ENCODE measurements at regions not wholly inside any gene's neighbourhood (a gene's known extent, or its start where the extent isn't known, plus 50 kb on each side); places are given as distances from the start of the nearest gene placed in this dataset.

DNA sequence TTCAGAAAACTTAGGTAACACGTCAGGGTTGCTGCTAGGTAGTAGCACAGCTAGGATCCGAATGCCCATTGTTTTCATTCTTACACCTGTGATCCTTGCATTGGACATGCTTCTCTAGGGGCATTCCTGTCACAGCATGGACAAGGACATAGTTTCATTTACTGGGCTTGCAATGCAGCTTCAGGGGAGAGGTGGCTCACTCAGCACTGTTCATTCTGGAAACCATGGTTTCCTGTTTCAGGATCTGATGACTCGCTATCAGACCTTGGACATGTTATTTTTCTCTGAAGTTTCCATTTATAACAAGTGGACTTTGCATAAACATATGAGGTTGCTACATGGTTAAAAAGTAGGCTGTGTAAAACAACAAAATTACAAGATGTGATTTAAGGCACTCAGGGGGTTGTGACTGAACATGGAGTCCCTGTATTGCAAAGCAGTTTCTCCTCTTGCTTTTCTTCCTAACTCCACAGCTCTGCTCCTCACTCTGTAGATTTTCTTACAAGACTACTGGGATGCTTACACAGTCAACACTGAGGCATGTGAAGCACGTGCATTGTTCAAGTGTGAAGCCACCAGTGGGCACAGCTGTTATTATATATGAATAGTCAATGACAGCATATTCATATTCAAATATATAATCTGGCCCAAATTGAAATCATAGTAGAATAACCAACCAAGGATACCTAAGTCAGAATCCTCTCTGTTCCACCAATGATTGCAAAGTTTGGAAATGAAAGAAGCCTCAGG, 66.1 kb upstream of the STK32A start:
- DNase-seq (ENCODE audit: low spot score): no peak

DNA sequence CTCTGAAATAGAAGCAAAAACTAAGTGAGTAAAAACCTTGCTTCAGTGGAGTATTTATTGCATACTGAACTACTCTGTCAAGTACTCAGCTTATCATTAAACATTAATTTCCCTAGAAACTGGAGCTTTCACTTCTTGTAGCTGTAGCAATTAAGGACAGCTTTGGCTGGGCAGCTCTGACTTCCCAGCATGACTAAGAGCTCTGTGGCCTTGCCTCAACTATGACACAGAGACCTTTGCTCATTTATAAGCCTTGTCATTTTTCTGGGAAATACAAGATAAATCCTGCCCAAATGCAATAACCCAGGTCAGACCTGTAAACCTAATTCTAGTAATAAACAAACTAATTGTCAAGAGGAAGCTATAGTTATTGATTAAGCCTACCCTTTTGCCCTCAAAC, 65.4 kb upstream of the STK32A start:
- no peak for DNase-seq (ENCODE audit: low spot score)

DNA sequence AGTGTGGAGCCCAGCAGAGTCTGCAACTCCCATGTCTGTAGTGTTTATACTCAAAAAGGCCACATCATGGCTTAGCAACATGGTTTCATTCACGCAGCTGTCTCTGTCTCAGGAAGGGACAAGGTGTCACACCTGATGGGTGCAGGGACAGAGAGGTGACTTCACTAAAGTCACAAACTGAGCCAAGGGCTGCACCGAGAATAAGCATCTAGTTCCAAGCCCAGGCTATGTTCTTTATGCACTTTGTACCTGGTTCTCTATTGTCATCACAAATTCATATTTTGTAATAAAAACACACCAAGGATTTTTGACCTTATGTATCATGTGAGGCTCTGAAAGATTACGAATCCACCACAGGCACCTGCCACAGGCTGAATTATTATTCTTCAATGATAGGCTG, 64.9 kb upstream of the STK32A start:
- DNase-seq (ENCODE audit: low spot score): no peak

DNA sequence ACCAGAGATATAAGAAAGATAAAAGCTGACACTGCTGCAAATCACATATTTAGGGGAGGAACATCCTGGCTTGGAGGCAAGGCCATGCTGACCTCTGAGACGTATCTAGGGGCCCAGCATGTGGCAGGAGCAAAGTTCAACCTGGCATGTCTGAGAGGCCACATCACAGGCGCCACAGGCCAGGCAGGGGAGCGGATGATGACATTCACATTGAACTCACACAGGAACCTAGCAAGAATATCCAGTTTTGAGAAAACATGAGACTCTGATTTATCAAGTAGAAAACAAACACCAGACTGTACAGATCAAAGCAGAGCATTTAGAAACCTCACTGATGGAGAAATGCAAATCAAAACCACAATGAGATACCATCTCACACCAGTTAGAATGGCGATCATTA, 64.2 kb upstream of the STK32A start:
- DNase-seq (ENCODE audit: low spot score): no peak

DNA sequence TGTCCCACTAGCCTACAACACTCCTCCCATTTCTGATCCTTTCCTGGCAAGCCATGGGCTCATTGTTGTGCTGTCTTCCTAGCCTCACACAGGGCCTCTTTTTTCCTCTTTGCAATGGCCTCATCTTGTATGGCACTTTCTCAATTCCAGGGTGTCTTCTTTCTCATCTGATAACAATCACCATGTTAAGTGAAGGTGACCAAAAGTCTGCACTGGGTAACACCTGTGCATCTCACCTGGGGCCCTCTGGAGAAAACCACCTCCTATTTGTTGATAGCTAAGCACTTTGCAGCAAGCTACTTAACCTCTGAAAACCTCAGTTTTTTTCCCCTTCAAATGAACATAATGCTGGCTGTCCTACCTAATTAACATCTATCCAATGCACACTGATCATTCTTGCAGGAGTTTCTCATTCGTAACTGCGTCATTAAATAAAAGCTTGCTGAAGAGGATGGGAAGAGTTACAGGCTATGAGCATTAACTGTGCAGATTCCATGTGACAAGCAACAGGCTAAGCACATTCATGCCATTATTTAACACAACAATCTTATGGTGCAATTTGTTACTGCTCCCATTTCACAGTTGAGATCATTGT, 60.1 kb upstream of the STK32A start:
- DNase-seq (ENCODE audit: low spot score): no peak

DNA sequence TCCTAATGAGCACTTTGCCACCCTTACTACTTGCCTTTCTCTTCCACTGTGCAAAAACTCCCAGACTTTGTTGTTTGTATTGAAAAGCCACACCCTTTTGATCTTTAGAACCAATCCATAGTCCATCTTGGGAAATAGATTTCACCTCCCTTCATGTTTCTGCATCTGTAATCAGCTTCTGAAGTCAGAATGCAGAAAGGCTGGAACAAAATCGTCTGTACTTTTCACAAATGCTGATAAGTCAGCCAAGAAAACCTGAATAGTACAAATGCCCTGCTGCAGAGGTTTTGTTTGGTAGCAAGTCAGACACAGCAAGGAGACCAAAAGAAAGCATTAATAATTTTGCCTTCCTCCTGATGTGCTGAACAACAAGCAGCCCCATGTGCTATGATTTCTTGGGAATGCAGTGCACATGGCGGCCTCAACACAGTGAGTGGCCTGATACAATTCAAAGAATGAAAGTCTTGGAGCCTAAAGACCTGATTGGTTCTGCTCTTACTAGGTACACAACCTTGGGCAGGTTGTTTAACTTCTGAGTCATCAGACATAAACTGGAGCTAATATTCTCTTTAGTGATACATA, 59.2 kb upstream of the STK32A start:
- no peak for DNase-seq (ENCODE audit: low spot score)

DNA sequence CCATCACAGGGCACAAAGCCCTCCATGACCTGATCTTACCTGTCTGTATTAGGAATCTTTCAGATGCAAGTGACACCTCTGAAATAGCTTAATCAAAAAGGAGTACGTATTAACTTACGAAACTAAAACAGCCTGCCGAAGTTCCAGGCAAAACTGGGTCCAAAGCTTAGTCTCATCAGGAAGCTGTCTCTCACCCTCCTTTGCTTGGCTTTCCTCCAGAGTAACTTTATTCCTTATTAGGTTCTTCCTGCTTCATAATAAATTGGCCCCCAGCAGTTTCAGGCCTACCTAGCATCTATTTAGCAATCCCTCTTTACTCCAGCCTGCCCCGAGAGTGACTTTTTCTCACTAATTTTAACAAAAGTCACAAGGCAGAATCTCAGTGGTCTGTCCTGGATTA, 58.4 kb upstream of the STK32A start:
- DNase-seq (ENCODE audit: low spot score): no peak

DNA sequence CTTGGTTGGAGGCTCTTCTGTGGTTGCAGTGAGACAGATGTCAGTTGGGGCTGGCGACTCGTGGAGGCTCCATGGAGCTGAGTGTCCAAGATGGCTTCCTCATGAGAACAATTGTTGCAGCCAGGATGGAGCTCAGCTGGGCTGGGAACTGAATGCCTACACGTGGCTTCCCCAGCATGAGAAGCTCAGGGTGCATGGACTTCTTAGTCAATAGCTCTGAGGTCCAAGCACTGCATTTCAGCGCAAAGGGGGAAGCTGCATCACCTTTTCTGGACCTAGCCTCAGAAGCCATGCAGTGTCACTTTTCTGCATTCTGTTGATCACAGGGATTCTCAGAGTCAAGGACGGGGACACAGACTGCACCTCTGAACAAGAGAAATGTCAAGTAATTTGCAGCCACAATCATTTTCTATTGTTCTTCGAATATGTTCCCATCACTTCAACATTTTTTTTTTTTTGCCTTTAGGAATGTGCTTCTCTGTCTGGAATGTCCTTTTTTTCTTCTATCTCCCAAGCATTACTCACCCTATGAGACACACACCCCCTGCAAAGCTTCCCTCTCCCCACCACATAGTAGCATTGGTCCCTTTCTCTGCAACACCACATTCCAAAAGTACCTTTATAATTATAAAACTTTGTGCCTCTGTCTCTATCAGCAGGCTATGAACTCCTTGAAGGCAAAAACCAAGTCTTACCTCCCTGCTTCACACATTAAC, 57.5 kb upstream of the STK32A start:
- DNase-seq (ENCODE audit: low spot score): no peak

DNA sequence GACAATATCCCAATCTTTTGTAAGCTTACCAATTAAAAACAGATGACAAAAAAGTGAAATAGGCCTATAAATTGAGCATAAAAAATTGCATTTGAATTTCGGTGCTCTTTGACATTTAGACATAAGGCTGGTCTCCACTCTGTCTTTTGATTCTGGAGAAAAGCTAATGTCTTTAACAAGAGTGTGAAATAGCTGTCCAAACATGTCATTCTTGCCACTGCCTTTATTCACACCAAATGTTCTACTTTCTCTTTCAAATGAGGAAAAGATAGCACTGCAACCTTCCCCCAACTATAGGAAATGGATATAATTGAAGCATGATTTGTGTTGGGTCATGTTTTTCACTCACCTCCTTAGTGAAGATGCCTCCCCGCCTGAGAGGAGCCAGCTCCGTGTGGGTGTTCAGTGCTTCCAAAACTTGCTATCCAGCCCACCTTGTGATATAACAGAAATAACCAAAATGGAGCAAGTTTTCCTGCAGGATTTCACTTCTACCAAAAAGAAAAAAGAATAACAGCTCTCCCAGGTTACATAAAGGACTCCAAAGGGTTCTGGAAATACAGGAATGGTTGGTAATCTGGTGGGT, 55.2 kb upstream of the STK32A start:
- DNase-seq (ENCODE audit: low spot score): no peak

DNA sequence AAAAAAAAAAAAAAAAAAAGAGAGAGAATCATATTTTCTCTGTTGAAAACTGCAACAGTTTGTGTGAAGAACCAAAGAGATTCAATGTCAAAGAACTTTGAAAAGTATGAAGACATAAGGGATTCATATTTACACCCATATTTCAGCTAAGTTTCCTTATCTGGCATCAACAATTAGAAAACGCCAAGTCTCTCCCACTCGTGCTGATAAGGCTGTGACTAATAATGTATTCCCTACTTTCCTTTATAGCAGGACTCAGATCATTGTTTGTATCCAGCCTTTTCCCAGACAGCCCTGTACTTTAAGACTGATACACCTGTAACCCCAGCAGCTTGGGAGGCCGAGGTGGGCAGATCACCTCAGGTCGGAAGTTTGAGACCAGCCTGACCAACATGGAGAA, 54.1 kb upstream of the STK32A start:
- DNase-seq (ENCODE audit: low spot score): no peak

Measured in H4 (cell line).